ENCODE measurements at regions not wholly inside any gene's neighbourhood (a gene's known extent, or its start where the extent isn't known, plus 50 kb on each side); places are given as distances from the start of the nearest gene placed in this dataset.

DNA sequence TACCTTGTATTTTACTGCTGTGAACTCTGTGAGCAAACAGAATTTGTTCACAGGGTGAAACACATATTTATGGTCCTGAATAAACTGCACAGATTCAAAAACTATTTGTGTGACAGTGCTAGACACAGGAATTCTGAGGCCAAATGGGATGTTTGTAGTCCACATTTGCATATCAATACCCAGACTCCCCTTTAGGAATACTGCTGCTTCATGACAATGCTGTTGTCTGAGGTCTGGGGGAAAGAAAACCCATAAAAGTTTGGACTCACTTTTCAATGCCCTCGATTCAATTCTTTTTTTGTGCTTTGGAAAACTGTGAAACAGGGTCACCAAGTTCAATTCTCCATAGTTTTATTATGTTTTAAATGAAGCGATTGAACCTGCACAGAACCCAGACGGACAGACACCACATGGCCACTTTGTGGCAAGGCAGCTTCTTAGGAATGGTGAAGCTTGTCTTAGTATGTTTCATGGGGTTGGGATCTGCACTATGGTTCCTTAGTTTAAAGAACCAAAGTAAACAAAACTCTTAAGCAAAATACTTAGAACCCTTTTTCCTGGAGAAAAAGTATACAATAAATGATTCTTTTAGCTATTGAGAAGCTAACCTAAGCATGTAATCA is 92.3 kb upstream of the MAD2L1 start:
- DNase-seq = no peak

DNA sequence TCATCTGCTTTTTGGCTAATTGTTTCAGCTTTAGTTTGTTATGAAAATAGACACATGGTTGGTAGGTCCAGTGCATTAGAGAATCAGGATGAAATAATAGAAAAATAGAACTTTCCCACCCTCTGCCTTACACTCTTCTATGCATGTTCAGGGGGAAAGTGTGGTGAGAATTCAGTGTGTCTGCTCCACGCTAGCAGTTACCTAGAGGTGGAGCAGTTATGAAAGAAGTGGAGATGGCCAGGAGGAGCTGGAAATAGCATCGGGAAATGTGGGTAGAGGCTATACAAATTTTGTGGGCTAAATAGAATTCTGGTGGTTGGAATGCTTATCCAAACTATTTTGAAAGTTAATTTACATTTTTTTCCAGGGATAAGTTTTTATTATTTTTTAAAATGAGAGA is 91.4 kb upstream of the MAD2L1 start:
- DNase-seq = peak; percentile 1

DNA sequence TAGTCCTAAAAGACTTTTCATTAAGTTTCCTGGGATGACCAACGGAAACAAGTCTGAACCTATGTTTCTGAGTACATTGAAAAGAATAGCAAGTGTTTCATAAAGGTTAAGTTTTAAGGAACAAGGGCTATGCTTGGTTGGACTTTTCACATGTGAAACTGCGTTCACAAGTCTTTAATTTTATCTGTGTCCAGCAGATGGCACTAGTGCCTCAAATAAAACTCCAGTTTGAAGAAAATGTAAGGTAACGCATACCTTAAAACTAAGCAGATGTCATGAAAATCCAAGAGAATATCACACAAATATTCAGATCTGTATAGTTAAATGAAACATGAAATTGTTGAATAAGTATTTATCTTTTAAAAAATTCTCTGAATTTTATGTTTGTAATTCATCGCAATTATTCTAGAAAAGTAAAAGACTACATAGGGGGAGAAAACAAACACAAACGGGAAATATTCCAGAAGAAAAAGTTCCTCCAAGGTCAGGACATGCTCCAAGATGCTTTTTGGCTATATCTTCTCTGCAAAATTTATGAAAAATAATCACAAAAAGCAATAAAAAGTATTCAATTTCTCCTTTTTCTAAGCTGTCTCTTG is 89.6 kb upstream of the MAD2L1 start:
- DNase-seq = peak; percentile 11

GRCh38 chr4:120155287-120155686 is 88.6 kb upstream of the MAD2L1 start:
- DNase-seq = no peak

GRCh38 chr4:120144634-120145033 is 78.0 kb upstream of the MAD2L1 start:
- no peak for DNase-seq

DNA sequence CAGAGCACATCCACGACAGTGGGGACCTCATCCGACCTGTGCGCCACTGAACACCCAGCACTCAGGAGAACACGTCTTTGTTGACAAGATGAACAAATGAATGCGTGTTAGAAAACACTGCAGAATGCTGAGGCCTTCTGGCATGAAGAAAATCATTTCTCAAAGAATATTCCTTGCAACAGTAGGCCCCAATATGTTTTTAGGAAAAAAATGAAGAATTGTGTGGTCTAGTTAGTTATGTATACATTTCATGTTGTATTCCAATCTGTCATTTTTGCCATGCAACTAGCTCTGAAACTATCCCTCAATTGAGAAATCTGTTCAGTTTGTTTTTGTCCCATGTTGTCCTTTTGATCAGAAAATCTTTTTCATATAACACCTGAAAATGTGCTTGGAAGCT is 77.4 kb upstream of the MAD2L1 start:
- DNase-seq = no peak

- no peak for DNase-seq
These were observed 72.7 kb upstream of the MAD2L1 start for GRCh38 chr4:120139392-120139791.

GRCh38 chr4:120132935-120133334 is 66.3 kb upstream of the MAD2L1 start:
- no peak for DNase-seq

DNA sequence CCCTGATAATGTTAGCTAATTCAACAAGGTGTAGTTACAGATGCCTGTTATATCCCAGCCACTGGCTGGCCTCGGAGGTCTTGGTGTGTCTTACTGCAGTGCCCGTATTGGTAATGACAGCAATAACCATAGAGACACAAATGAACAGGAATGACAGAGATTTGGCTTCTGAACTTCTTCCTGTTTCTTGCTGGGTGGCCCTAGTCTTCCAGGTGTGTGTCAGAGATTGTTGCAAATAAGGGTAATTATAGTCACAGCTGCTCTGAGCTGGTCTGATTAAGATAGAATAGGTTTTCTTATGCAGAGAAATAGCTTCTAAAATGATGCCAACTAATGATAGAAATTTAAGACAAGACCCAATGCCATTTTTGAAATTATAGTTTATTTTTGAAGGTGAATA is 64.1 kb upstream of the MAD2L1 start:
- DNase-seq = no peak

All from NCI-H1048 (cell line).